ENCODE measurements at regions not wholly inside any gene's neighbourhood (a gene's known extent, or its start where the extent isn't known, plus 50 kb on each side); places are given as distances from the start of the nearest gene placed in this dataset.

DNA sequence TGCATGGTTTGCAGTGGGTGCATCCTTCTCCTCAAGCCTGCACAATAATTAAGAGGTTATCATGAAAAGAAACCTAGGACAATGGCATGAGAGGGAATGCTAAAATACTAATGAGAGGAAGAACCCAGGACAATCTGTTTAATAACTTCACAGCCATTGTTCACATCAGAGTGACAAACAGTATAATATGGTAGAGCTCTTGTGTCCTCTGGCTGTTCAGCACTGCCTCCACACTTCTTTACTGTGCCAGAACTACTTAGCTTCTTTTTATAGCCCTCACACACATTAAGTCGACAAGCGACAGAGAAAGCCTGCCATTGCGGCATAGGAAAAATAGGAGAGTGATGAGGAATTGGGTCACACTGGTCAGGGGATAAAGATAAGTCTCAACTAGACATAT, 65.0 kb upstream of the MEIS2 start:
- DNase-seq (ENCODE audit: insufficient read length, low spot score): no peak
- no peak for FAIRE-seq

DNA sequence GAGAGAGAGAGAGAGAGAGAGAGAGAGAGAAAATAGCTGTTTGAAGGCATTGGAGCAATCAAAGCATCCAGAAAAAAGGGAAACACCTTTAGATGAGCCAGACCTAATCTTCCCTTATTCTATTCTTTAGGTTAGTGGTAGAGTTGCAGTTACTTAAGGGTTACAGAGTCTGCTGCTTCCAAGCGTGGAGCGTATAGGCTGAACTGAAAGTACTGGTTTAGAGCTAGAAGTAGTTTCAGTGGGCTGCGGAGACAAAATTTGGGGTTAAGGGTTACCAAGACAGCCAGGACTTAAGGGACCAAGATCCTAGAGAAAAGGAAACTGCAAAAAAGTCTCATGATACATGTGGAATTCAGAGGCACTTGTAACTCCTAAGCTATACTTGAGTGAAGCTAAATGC, 66.1 kb upstream of the MEIS2 start:
- DNase-seq (ENCODE audit: insufficient read length, low spot score) (no peak), FAIRE-seq (no peak)

DNA sequence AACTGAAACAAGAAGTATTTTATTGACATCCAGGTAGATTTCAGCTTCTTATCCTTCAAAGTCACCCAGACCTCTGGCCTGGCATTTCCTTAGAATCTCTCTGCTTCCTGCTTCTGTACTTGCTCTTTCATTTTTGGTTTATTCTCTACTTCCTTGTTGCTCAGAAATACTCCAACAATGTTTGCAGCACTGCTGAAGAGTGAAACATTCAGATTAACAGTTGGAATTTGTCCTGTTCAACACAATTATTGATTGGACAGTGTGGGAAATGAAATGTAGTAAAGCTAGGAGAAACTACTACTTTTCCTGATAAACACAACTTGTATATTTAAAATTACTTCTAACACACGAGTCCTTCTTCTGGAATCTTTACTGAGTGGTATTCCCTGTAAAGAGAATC, 81.0 kb upstream of the MEIS2 start:
- FAIRE-seq: no peak
- DNase-seq (ENCODE audit: insufficient read length, low spot score): no peak

DNA sequence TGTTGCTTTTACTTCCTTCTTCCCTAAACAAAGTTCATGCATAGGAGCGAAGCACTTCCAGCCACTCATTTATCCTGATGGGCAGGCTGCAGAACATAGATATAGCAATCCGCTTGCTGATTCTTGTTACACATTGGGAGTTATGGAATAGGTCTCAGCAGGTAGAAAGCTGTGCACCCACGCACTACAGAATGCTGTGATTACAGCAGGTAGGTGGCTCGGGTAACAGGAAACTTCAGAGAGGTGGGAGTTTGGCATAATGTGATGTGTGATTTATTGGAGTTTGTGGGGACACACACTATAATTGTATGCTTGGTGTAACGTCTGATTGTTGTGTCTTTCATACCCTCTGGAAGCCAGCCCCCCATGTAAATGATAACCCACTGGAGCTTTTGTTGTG, 99.2 kb upstream of the MEIS2 start:
- FAIRE-seq (no peak), DNase-seq (ENCODE audit: insufficient read length, low spot score) (no peak)

DNA sequence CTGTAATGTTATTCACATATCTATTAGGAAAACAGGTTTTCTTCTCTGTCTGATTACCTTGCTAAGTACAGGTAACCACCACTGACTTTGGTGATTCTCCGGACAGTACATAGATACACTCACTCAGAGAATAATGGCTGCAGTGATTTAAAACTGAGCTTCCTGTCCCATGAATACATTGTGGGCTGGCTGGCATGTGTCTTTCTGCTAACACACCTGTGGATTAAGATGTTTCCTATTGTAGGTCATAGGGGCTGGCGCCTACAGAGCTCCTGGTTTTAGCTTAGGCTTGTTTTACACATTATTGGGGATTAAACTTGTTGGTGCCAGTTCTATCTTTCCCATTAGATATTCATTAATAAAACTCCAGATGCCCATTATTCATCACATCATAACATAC, 102.7 kb upstream of the MEIS2 start:
- no peak for DNase-seq (ENCODE audit: insufficient read length, low spot score)
- no peak for FAIRE-seq

DNA sequence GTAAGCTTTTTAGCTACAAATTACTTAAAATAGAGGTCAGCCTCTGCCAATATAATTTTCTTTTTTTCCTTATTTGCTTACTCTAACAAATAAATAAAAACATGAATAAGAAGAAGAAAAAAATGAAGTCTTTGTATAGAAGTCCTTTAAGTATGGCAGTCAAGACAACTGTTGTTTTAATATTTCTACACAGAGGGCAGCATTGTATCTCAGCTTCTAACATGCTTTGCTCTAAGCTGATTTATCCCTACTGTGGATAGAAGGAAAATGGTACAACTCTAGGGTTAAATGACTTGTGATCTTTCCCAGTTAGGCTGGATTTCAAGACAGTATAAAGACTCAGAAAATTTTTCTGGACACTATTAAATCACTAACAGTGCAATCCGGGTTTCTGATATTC, 104.3 kb upstream of the MEIS2 start:
- DNase-seq (ENCODE audit: insufficient read length, low spot score) (no peak), FAIRE-seq (no peak)

DNA sequence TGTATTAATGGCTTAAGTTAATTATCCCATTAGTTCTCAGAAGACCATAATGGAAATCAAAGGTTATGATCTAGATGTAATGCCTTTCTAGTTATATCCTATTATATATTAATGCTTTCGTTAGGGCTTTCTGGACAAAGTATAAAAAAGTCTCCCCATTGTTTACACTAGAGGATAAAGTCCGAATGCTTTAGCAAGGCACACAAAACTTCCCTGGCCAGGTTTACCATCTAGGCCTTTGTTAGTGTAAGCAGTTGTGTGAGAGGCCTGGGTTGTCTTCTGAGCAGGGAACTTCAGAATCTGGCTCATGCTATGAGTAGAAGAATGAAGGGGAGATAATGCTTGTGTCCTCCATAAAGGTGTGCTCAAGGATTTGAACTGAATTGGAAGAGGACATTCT, 106.3 kb upstream of the MEIS2 start:
- FAIRE-seq: no peak
- no peak for DNase-seq (ENCODE audit: insufficient read length, low spot score)

DNA sequence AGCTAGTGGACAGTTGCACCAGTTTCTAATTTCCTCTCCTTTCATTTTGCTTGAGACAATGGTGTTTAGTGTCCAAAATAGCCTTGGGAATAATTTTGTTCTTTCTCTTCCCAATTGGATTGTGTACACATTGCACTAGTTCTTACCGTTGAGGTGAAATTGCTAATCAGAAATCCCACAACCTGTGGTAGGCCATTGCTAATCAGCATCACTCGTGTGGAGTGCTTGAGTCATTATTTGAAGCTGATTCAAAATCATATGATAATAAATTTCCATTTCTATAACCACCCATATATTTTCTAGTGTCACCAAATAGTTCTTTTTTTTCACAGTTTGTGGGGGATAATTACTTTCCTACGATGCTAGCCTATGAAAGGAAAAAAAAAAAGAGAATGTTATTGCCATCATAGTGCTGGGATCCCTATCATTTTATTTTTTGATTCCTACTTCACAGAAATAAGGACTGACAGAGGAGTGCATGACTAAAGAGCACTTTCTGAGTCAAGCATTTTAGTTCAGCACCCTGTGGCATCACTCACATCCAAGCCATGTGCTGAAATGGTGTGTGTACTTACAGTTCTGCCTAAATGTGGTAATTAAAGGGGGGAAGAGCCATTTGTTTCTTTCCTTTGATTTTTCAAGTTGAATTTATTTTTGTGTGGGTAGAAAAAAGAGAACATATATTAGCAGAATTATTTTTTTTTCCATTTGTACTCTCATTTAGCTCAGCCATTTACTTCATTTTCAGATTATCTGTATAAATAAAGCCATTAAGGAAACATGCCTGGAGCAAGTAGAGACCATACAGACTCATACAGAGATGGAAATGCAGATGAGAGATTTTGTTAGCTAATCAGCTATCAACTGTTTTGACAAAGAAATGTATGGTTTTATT, 108.0 kb upstream of the MEIS2 start:
- FAIRE-seq: no peak
- no peak for DNase-seq (ENCODE audit: insufficient read length, low spot score)

DNA sequence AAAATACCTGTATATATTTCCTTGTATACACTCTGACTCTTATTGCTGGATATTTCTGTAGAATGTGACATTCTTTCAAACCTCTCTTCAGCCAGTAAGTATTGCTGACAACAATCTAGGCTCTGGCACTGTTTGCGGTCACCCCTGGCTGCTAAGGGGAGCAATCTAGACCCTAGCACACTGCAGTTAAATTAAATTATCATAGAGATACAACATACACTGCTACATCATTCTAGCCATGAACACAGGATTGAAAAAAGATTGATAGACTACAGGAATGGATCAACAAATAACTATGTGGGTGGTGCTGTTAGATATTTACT, 108.7 kb upstream of the MEIS2 start:
- FAIRE-seq: no peak
- DNase-seq (ENCODE audit: insufficient read length, low spot score): no peak

DNA sequence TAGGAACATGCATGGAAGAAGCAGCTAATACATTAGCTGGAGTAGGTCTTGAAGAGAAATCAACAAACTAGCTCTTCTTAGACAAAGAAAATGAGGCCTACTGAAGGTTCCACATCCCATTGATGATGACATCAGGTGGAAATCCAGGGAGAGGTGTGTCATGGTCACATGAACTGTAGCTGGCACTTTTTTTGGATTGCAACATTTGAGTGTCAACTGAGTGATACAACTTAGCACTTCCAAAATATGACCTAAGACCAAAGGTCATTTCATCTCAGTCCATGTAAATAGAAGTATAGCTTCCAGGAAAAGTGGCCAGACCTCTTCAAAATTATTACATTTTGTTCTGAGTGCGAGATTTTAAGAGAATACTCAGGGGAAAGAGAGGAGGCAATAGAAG, 117.2 kb upstream of the MEIS2 start:
- DNase-seq (ENCODE audit: insufficient read length, low spot score) (no peak), FAIRE-seq (no peak)

DNA sequence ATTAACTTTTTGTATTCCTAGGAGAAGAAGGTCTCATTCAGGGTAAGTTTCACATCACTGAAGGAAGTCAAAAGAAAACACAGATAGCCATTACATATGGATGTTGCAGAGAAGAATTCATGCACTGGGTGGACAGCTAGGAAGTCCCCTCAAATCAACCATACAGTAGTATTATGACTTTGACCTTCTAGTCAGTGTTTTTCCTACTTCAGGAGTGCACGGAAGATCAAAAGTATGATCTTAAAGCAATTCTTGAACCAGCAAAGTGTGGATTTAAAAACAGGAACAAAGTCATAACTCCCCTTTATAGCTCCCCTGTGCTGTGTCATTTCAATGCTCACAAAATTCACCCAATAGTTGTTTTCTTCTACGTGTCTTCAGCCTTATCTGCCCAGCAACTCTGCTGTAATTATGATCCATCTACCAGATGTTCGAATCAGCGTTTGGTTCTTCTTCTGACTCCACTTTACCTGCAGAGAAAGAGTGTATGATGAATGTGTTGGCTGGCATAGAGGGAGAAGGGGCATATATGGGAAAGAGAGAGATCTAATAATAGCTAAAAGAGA, 118.1 kb upstream of the MEIS2 start:
- FAIRE-seq: no peak
- DNase-seq (ENCODE audit: insufficient read length, low spot score): no peak

DNA sequence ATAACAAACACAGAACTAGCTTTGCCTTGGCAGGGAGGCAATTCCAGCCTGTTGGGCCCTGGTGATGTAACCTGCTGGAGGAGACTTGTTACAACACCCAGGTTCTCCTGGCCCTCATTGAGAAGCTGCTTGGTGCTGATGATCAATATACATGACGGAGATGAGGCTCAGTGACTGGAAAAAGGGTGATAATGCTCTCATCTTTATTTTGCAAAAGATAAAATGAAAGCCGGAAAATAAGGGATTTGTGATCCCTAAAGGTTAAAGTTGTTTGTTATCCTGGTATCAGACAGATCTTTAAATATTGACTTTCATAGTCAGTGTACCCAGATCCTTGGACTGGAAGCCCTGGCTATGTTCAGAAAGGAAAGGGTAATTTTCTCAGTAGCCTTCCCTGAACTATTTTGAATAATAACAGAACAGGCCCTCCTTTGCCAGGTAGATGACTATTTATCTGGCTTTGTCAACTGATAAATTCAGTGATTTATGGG, 118.9 kb upstream of the MEIS2 start:
- FAIRE-seq: no peak
- DNase-seq (ENCODE audit: insufficient read length, low spot score): no peak

DNA sequence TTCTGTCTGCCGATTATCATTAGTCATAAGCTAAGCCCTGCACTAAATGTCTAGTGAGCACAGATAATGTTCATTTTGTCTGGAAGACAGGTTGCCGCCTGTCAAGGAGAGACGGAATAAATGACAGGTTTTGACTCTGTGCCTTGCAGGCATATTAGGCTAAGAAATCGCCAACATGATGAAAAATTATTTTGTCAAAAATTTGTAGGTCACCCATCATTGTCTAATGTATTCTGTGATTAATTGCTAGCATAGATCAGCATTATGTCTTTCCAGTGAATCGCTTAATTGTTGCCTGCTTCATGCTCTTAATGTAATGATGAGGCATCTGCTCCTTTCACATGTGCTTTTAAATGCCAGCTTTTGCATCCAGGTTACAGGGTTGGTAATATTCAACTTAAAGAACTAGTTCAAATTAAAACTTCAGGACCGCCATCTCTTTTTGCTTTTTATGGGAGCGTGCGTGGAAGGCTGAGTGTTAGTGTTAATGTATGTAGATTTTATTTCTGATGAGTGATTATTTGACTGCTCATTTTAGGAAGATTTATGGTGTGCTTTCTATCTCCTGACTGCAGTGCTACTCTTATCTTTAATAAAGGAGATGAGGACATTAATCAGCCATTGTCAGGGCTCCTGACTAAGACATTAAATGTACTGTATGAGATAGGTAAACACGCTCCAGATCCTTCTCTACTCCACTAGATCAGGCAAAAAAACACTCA, 120.8 kb upstream of the MEIS2 start:
- DNase-seq (ENCODE audit: insufficient read length, low spot score): no peak
- FAIRE-seq: no peak

DNA sequence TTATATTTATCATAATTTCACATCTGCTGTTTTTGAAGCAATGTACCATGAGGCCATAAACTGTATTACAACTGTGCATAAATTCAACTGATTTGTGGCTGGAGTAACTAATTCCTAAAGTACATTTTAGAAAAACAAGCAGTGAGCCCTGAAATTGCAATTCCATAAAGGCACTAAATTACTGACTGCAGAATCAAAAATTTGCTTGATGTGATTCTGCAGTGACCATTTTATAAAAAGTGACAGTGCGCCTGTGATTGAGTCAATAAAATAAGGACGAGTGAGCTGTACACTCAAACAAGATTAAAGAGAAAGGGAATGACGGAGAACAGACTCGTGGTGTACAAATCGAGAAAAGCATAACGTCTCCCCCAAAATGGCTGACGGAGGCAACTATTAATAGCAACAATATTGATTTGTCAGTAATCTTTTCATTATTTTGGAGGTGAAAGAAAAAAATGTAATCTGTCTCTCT, 121.4 kb upstream of the MEIS2 start:
- no peak for FAIRE-seq

DNA sequence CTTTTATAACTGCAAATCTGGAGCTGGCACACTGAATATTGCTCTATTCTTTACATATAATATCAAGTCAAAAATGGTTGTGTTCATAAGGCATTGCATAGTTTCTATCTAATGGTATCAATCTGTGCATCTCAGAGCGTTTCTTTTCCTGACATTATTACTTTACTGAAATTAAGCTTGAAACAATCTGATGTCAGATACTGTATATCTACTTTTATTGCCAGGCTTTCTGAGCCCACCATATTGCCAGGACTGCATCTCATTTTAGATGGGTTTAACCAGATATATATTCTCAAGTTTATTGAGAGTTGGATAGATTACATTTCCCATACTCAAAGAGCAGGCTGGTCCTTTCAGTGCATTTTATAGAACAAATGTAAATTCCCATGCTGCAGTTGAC, 122.7 kb upstream of the MEIS2 start:
- DNase-seq (ENCODE audit: insufficient read length, low spot score): no peak
- no peak for FAIRE-seq

More for the DNA sequence above, 121.4 kb upstream of the MEIS2 start:
- no peak for DNase-seq (ENCODE audit: insufficient read length, low spot score)

DNA sequence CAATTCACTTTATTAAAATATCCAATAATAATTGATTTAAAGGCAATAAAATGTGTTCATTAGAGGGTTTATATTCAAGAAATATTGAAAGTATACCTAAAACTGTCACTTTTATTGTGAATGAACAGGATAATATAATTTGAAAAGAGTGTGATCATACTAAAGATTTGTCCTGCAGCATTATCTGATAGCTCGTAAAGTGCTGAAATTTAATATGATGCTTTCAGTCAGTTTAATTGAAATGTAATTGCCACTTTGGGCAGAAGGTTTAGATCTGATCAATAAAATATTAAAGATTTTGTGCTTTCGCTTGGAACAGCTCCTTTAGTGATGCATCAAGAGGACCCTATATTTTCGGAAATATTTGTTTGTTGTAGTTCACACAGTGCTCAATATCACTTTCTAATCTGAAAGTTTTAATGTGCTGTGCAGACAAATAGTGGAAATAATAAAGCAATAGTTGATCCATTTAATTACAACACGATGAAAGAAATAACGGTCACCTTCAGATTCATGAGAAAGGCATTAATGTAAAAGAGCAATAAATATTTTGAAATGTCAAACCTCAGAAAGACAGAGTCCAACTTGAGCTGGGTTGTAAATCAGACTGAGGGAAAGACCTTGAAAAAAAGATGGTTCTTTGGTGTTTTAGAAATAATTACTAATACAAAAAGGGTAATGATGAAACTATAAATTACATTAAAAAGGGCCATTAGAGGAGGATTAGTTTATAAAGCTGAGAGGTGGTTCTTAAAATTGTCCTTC, 129.7 kb upstream of the MEIS2 start:
- no peak for FAIRE-seq
- no peak for DNase-seq (ENCODE audit: insufficient read length, low spot score)

DNA sequence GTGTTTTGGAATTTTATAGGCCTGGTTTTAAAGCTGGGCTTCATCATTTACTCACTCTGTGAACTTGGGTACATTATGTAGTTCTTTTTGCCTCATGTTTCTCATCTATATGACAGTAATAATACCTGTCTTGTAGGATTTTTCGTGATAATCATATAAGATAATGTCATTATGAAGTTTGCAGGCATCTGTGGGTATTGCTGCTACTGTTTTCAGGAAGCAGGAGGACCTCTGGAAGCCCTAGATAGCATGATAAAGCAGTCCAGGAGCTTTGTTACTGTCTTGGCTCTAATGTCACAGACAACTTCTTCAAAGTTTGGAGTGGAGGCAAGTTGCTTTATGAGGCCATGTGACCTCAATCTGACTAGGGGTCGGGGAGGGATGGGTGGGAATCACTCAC, 145.0 kb upstream of the MEIS2 start:
- no peak for FAIRE-seq
- DNase-seq (ENCODE audit: insufficient read length, low spot score): no peak

DNA sequence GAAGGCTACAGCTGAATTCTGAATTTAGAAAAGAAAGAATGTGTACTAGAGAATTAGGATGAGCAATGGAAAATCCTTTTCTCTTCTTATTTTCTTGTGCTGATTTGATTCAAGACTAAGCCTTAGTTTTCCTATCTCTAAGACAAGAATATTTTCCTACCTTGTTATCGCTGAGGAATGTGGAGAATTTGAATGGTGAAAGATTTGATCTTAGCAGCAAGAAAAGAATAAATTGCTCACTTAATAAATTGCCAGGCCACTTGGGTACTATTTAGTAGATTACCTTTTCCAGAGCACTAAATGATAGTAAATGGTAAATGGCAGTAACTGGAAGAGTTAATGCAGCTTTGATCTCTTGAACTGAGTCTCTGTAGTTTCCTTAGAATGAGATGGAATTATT, 145.7 kb upstream of the MEIS2 start:
- FAIRE-seq (no peak), DNase-seq (ENCODE audit: insufficient read length, low spot score) (no peak)

DNA sequence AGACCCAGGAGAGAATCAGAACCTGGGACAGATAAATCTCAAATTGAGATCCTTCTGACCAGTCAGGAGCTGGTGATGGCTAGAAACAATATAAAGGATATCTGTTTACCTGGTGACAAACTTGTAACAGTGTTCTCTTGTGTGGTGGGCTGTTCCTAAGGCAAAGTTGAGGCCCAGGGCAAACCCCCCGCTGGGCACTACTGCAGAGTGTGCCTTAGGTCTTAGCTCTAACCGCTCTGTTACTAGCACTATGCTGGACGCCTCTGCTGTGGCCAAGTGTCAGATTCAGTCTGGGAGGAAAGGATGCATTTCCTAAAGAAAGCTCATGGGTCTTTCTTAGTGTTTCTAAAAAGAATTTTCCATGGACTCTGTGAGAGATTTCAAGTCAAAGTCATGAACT, 146.5 kb upstream of the MEIS2 start:
- DNase-seq (ENCODE audit: insufficient read length, low spot score): no peak
- FAIRE-seq: no peak

DNA sequence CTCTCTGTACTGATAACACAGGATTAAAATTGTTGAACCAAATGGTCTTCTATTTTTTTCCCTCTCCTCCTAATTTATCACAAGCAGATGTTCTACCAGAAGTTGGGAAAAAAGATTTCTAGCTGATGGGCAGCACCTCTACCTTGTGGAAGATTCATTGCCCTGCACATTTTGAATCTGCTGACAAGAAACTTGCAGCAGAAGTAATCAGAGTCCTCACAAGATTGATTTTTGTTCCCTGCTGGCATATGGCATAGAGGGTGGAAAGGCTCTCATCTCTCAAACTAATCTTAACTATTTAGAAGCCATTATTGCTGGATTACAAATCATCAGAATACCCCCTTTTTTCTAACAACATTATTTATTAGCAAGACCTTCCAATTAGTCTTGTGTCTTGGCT, 148.9 kb upstream of the MEIS2 start:
- DNase-seq (ENCODE audit: insufficient read length, low spot score) (no peak), FAIRE-seq (no peak)

DNA sequence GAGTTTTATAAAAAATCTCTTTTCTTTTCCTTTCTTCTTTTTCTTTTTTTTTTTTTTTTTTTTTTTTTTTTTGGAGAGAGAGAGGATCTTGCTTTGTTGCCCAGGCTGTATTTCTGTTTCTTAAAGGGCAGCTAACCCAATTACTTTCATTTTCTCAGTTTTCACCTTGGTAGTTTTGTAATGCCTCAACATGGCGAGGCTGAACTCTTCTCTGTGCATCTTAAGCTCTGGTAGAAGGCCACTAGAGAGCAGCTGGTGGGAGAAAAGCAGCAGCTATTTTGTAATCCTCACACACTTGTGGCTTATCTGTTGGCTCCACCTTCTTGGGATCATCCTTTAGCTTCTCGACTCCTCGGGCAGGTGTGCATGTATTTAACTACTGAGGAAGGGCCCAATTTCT, 152.2 kb upstream of the MEIS2 start:
- no peak for DNase-seq (ENCODE audit: insufficient read length, low spot score)
- FAIRE-seq: no peak

Data from HTR-8/SVneo (cell line).